Astrocyte (in vitro differentiated cells and primary cell): ENCODE measurements at regions not wholly inside any gene's neighbourhood (a gene's known extent, or its start where the extent isn't known, plus 50 kb on each side); places are given as distances from the start of the nearest gene placed in this dataset.

Source experiments
- CTCF ChIP-seq: IDR thresholded peaks from 2 replicates; pipeline ENCODE4 v1.5.1; 2011; ENCODE audit warnings: low read depth, mild to moderate bottlenecking, inconsistent platforms, low read length, moderate library complexity; ENCODE audit not compliant: insufficient read depth
- EZH2 ChIP-seq: IDR thresholded peaks from 2 replicates; pipeline ENCODE4 v1.6.1; 2012; ENCODE audit warnings: mild to moderate bottlenecking, low read length, inconsistent platforms; ENCODE audit not compliant: insufficient read depth

GRCh38 chr6:100234625-100235024 lies 230.1 kb downstream of the SIM1 start:
- no peak for TF ChIP-seq CTCF
- TF ChIP-seq EZH2, result no peak
